ENCODE measurements at regions not wholly inside any gene's neighbourhood (a gene's known extent, or its start where the extent isn't known, plus 50 kb on each side); places are given as distances from the start of the nearest gene placed in this dataset.

DNA sequence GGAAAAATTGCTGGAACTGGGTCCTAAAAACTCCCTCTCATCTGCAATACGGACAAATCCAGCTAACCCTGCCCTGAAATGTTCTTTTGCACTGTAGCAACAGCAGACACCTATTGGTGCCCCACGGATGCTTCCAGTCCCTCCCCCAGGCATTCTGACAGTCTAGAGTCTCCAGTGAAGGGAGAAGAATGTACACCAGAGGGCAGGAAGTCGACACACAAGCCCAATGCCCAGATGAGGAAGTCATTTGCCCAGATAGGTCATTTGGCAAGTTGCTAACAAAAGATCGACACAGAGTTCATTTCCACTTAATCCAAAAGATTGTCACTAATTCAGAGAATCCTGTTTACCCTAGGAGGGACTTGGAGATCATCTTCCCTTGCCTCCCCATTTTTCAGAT, 293.0 kb upstream of the PRDM1 start:
- DNase-seq (ENCODE audit: low spot score): peak; percentile 14

DNA sequence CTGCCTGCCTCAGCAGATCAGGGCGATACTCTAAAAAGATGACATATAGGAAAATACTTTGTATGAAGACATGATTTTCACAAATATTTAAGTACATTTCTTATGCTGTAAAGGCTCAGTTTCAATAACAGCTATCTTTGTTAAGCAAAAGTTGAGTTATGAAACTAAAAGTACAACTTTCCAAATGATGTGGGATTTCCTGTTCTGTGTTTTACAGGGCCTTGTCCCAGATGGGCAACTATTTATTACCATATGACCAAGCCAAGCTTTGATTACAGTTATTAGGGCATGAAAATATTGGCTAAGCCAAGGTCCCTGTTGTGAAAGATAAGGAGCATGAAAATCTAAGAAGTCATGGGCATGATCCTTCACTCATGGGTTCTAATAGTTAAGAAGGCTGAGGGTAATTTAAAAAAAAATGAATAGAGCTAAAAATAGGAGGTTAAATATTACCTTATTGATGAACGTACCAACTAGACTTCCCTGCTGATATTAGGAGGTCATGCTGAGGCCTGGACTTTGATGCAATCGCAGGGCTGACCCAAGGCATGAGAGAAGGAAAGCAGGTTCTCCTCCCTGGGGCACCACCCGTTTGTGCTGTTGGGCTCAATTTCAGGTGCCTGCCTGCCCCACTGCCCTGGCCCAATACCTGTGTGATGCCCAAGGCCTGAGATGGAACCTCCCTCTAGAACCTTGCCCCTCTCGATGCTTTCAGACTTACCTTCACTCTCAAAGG, 294.4 kb upstream of the PRDM1 start:
- no peak for DNase-seq (ENCODE audit: low spot score)

DNA sequence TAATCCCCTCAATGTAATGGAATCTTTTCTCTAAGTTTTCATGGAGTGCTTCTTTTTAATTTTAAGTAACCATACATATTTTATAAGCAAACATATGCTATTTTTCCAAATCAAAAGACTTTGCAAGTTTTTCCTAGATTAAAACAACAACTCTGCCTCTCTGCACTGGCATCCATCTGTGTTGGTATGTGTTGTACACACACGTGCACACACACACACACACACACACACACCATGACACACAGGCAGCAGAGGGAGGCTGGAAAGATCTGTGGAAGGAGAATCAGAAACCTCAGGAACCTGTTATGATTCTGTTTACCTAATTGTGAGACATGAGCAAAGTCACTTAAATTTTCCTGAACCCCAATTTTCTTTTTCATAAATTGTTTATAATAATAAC, 295.0 kb upstream of the PRDM1 start:
- no peak for DNase-seq (ENCODE audit: low spot score)

DNA sequence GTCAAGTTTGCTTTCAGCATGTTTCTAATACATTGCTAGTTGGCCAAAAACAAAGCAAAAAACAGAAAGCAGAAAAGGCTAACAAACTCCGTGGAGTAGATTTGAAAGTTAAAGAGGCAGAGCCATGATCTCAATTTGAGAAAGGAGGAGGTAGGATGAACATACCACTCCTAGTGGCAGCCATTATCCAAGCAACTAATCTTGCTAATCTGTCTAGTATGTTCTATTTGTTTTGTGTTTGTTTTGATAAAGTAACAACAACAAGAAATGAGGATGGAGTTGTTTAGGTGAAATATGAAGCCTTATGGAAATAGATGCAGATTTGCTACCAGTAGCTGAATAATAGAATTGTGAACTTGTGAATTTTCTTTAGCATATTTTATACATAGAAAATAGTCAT, 295.5 kb upstream of the PRDM1 start:
- no peak for DNase-seq (ENCODE audit: low spot score)

DNA sequence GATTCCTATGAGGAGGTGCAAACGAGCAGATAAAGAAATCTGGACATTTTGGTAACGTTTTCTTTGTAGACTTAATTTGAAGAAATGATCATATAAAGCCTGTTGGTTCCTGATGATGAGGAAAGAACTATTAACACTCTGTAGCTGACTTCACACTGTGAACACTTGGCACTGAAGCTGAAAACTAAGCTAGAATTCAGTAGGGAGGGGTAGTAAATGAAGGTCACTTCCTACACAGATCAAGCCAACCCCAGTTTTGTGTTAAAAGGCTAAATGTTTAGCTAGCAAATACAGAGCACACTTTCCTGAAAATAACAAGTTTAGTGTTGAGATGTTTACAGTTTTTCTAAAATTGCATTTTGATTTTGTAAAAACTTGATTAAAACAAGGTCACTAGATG, 296.2 kb upstream of the PRDM1 start:
- DNase-seq (ENCODE audit: low spot score): no peak

DNA sequence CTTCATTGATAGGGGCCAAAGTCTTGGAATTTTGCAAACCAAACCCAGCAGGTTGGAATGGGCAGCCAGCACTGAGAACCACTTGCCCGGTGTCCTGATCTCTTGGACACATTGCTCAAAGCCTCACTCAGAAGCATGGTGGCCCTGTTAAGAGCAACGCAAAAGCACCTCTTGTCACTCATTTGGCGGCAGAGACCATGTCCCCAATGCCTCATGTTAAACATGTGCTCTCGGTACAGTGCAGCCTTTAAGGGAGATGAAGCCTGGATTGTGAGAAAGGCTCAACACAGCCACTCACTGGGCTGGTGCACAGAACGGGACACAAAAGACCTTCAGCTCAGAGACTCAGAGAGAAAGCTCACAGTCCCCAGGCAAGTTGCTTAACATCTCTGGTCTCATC, 298.4 kb upstream of the PRDM1 start:
- no peak for DNase-seq (ENCODE audit: low spot score)

DNA sequence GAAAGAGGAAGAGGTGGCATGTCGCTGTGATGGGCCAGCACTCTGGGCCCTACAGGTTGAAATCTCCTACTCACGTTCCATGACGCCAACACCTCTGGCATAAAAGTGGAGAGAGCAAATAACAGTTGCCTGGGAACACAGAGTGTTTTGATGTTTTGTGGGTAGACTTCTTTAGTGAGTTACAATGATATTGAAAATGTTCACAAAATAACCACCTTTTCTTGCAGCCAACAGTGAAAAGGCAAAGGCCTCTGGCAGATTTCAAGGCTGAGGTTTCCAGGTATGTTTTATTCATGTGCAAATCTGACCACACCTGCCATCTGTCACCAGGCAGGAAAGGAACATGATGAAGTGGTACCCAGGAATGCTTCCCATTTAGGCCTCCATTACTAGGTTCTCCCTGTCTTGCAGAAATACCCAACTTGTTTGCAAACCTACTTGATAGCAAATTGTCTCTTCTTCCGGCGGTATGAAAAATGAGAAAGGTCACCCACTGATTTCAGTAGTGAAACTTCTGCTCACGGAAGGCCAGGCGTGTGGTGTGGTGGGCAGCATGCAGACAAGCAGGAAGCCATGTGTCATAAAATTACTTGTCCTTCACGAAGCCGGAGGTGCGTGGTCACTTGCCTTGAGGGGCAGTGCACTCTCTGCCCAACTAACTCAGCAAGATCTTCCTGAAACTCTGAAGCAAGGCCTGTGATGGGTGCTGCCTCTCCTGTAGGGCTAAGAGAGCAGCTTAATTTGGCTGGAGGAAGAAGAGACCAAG, 299.1 kb upstream of the PRDM1 start:
- no peak for DNase-seq (ENCODE audit: low spot score)

DNA sequence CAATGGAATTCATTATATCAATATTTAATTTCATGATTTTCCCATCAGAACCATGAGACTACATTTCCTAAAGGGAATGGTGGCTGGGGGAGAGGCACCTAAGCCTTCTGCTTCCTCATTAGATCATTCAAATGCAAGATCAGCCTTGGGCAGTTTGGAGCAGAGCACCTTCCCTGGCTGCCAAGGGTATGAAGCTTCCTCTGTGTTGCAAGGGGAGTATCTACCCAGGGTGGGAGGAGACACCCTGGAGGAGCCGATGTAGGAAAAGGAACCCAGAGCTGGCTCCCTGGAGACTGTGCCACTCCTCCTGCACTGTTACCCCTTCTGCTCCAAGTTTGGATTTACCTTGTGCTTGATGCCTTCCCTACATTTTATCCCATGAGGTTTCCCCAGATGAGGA, 299.7 kb upstream of the PRDM1 start:
- DNase-seq (ENCODE audit: low spot score): no peak

DNA sequence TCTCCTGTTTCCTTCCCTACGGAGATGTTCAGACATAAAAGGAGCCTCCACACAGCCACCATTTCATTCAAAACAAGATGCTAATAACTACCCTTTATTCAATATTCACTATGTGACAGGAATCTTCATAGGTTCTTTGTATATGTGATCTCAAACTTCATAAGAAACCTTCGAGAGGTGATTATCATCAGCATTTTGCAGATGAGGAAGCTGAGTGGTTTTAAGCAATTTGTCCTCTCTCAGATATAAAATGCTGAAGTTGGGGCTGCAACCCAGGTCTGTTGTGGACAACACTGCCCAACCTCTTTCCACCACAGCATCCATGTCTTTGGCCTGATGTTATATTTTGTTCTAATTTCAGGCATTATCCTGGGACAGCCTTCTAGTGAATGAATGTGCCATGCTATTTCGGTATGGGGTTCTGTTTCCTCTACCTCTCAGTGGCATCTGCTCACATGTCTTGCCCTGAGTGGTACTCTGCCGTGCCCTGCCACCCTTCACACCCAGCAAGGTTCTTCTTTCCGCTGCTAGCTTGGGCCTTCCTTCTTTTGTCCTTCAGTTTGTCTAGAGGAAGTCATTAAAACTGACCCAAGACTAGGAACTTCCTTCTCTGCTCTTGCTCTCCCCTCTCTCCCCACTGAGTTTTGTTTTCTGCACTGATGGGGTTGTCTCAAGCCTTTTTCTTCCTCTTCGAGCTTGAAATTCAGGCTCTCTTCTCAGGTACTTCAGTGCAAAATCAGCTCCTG, 300.9 kb upstream of the PRDM1 start:
- no peak for DNase-seq (ENCODE audit: low spot score)

DNA sequence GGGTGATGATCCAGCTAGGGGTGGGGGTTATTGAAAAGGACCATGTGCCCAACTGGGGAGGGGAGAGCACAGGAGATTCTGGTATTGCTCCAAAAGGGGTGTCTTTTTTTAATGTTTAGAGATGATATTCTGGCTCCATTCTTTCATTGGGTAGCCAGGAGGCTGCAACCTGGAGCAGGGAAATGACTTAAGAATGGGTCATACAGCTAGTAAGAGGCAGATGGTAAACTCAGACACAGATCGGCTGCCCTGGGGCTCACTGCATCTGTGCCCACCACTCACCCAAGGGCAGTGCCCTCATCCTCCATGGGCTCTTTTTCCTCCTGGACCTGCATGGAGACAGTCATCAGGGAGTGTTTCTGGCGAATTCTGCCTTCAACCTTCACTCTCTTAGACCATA, 302.0 kb upstream of the PRDM1 start:
- DNase-seq (ENCODE audit: low spot score): no peak

DNA sequence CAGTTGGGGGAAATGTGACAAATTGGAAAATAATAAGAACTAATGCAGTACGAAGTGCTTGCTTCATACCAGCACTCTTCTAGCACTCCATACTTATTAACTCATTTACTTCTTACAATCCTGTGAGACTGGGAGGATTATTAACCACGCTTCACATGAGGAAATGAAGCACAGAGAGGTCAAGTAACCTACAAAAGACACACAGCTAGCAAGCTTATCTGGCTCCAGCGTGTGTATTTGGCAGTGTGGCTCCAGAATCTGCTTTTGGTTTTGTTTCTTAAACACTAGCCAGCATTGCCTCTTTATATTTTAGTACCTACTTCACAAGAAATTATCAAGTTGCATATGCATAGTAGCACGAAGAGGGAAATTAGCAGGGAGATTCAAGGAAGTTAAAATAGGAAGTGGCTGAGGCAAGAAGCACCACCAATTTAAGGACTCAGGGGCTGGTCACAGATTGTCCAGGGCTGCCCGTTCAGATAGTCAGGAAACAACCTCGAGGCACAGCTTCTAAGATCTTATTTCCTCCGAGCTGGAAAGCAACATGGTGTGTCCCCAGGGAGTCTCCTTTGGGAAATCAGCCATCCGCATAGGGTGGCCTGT, 302.7 kb upstream of the PRDM1 start:
- no peak for DNase-seq (ENCODE audit: low spot score)

DNA sequence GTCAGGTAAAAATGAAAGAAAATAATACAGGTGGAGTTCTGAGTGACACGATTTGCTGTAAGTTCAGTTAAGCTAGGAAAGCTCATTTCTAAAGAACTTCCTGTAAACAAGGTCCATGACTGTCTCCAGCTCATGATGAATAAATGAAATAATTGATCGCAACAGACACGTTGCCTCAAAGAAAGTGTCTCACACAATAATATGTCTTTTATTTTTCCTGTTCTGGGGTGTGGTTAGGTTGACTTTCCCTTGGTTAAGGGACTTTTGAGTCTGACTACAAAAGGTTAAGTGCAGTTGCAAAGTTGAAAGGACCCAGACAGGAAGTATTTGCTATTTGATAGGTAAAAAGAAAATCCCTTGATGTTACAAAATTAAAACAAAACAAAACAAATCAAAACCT, 304.2 kb upstream of the PRDM1 start:
- DNase-seq (ENCODE audit: low spot score): peak; percentile 39

DNA sequence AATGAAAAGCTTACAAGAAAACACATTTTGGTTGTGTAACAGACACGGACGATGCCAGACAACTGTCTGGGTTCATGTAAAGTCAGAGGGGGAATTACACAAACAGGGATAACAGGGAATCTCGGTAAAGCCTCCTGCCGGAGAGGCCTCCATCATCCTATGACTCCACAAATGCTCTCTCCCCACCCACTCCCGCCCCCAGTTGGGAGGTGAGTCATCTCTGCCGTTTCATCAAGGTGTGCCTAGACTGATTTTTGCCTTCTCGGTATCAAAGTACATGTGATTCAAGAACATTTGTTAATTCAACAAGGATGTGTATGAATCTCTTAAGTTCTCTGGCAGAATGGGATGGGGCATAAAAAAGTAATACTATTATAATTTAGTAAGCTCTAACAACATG, 304.9 kb upstream of the PRDM1 start:
- peak; percentile 13 for DNase-seq (ENCODE audit: low spot score)

DNA sequence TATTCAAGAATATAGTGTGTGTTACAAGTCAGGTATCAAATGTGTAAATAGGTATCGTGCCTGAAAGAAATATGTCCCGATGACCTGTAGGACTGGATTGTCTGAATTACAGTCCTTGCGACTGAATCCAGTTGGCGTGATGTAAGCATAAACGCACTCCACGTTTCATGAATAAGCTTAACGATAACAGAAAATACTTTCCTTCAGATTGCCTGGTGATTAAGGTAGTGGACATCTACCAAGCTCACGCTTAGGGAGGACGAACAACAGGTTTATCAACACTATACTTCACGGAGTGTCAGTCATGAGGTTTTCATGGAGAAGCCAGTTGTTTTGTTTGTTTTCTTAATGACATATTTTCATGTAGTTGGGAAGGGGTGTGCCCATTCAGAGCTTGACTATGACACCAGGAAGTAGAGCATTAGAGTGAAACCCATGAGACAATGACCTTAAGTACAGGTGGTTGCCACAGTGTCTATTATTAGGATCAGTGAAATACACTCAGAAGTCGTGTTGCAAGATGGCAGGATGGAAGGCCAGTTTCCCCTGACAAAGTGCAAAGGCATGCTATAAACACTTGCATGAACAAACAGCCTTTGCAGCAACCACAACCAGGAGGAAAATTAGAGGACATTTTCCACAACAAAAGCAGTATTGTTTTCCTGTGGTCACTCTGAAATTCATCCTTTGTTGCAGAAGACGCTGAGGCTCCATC, 305.8 kb upstream of the PRDM1 start:
- DNase-seq (ENCODE audit: low spot score): no peak

DNA sequence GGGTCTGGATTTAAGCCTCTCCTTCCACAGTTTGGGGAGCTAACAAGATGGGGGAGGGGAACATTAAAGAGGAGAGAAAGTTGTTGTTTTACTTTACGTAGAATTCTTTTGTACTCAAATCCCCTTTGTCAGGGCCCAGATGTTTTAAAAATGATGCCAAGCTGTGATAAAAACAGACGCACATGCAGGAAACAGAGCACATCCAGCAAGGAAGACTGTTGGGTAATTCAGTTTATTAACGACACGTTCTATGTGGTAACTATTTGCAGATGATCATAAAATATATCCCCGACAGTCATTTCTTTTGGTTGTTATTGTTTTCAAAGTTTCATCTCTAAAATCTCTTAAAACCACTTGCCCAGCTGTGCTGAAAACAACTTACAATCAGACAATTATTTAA, 307.0 kb upstream of the PRDM1 start:
- DNase-seq (ENCODE audit: low spot score): no peak

DNA sequence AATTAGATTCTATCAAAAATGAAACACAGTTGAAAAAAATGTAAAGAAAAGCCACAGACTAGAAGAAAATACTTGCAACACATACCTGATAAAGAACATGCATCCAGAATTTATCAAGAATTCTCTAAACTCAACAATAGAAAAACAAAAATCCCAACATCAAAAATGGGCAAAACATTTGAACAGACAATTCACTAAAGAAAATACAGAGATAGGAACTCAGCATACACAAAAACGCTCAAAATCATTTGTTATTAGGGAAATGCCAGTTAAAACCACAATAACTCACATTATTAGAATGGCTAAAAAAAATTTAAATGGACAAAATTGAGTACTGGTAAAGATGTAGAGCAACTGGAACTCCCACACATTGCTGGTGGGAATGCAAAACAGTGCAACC, 311.0 kb upstream of the PRDM1 start:
- no peak for DNase-seq (ENCODE audit: low spot score)

DNA sequence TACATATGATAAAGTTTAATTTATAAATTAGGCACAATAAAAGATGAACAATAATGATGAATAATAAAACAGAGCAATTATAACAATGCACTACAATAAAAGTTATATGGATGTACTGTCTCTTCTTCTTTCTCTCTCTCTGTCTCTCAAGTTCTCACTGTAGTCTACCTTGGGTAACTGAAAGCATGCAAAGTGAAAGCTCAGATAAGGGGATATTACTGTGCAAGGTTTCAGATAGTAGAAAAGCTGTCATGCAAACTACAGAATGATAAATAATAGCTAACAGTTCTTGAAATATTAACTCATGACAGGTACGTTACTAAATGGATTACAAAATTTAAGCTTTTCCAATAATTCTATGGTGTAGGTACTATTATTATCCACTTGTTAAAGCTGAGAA, 311.9 kb upstream of the PRDM1 start:
- no peak for DNase-seq (ENCODE audit: low spot score)

DNA sequence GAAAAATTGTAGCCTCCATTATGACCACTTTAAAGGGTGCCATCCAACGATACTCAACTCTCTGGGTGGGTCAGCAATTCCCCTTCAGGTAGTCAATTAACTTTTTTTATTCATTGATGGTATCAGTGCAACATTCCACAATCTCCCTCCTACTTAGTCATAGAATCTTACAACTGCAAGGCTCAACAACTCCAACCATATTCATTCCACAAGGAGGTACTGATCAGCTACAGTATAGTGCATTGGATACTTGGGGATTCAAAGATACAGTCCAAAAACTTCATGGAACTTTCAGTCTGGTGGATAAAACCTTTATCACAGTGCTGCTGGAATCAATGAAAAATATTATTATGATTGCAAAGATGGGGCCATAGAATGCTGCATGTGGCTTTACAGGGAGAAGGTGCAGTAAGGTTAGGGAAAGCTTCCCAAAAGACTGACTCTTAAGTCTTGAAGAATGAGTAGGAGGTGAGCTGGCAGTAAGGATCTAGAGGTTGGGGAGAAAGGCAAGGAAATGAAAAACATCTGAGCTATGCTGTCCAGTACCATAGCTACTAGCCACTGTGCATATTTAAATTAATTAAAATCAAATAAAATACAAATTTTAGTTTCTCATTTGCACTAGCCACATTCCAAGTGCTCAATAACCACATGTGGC, 314.7 kb upstream of the PRDM1 start:
- DNase-seq (ENCODE audit: low spot score): no peak

DNA sequence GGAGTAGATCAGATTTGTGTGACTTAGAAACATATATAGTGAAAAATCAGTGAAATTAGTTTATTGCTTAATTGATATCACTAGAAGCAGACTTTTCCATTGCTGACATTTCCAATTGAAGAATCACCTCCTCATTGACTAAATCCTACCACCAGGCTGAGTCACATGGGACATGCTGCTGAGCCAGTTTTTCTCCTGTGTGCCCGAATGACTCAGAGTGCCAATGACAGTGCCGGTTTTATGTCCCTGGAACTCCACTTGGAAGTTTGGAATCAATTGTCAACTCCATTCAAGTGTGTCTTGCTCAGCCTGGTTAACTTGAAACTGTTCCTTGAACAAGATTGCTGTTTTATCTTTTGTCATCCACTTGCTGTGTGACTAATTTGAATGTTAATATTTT, 316.1 kb upstream of the PRDM1 start:
- no peak for DNase-seq (ENCODE audit: low spot score)

DNA sequence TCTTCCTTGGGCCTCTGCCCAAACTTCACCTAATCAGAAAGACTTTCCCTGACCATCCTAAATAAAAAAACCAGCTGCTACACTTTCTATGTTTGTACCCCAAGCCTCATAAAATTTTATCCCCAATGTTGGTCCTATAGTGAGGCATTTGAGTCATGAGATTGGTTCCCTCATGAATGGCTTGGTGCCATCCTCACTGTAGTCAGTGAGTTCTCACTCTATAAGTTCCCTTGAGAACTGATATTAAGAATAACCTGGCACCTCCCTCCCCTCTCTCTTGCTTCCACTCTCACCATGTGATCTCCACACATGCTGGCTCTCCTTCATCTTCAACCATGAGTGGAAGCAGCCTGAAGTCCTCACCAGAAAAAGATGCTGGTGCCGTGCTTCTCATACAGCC, 316.9 kb upstream of the PRDM1 start:
- no peak for DNase-seq (ENCODE audit: low spot score)

DNA sequence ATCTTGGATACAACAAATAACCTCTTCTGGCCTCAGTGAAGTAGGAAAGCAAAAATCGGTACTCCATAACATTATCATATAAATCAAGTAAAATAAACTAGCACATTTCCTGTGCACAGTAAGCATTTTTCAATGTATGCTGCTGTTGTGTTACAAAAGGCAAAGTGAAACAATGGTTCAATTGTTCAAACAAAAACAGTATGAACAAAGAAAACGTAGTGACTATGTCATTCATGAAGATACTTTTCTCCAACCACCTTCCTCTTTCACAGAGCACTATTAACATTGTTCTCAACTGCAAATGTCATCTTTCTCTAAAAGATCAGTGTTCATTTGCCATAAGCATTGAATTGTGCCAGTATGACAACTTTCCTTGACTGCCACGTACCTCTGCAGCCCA, 318.6 kb upstream of the PRDM1 start:
- DNase-seq (ENCODE audit: low spot score): no peak

DNA sequence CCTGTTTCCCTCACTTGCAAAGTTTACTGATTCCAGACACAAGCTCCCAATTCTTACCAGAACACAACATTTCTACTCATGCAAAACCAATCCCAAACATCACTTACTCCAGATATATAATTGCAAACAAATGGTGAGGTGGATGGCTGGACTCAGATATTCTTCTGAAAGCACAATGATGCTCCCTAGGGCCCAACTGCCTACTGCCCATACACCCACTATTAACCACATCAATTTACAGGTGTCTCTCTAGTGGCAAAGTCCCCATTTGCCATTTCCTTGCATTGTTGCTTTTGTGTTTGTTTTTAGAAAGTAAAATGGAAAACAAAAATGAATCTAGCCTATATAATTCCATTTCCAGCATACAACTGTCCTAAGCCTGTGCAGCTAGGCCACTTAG, 320.9 kb upstream of the PRDM1 start:
- no peak for DNase-seq (ENCODE audit: low spot score)

Data from CD4-positive, alpha-beta T cell treated with Interleukin-6 at 100 ng/mL for 8 hours (primary cell).